ENCODE measurements at regions not wholly inside any gene's neighbourhood (a gene's known extent, or its start where the extent isn't known, plus 50 kb on each side); places are given as distances from the start of the nearest gene placed in this dataset.
A peak's percentile ranks its signal among the peaks of the same experiment; 100 is the strongest.
"Not testable (repeated sequence)": the region's sequence is repeated elsewhere in the genome, so short reads cannot be mapped to it uniquely, and the experiment has no call there.

DNA sequence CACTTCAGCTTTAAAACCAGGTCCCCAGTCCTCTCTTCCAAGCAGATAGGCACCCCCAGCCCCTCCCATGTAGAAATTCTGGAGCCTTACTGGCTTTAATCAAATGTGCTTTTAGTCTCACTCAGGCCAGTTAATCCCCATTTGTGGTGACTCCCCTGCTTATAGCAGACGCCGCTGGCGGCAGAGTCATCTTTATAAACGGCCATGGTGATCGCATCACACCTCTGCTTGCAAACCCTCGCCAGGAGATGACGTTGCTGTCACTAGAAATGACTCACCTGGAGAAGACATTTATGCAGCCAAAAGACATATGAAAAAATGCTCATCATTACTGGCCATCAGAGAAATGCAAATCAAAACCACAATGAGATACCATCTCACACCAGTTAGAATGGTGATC lies 369.3 kb downstream of the VRK1 start:
- no peaks in the 10 kb centered on the region for H3K36me3 ChIP-seq (ENCODE audit: control insufficient read depth, insufficient read depth, low read length)
- TF ChIP-seq, protein P1, sequence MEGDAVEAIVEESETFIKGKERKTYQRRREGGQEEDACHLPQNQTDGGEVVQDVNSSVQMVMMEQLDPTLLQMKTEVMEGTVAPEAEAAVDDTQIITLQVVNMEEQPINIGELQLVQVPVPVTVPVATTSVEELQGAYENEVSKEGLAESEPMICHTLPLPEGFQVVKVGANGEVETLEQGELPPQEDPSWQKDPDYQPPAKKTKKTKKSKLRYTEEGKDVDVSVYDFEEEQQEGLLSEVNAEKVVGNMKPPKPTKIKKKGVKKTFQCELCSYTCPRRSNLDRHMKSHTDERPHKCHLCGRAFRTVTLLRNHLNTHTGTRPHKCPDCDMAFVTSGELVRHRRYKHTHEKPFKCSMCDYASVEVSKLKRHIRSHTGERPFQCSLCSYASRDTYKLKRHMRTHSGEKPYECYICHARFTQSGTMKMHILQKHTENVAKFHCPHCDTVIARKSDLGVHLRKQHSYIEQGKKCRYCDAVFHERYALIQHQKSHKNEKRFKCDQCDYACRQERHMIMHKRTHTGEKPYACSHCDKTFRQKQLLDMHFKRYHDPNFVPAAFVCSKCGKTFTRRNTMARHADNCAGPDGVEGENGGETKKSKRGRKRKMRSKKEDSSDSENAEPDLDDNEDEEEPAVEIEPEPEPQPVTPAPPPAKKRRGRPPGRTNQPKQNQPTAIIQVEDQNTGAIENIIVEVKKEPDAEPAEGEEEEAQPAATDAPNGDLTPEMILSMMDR (IDR thresholded peaks at IDR 0.05; ENCODE audit: insufficient read depth, low read length, poor library complexity, severe bottlenecking): no peak
- H3K27me3 ChIP-seq (replicated peaks; ENCODE audit: control insufficient read depth, insufficient read depth, low read length): no peaks in the 10 kb centered on the region
- DNase-seq (ENCODE audit: extremely low read depth, insufficient read length): no peak
- H3K4me3 ChIP-seq (replicated peaks; ENCODE audit: low read depth, low read length): no peak overlapping the region

DNA sequence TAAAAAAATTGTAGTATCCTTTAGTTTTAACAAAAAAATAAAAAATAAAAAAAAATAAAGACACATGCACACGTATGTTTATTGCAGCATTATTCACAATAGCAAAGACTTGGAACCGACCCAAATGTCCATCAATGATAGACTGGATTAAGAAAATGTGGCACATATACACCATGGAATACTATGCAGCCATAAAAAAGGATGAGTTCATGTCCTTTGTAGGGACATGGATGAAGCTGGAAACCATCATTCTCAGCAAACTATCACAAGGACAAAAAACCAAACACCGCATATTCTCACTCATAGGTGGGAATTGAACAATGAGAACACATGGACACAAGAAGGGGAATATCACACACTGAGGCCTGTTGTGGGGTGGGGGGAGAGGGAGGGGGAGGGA lies 370.4 kb downstream of the VRK1 start:
- not testable (repeated sequence) for H3K27me3 ChIP-seq (replicated peaks; ENCODE audit: control insufficient read depth, insufficient read depth, low read length); DNase-seq (ENCODE audit: extremely low read depth, insufficient read length); H3K4me3 ChIP-seq (replicated peaks; ENCODE audit: low read depth, low read length); H3K36me3 ChIP-seq (ENCODE audit: control insufficient read depth, insufficient read depth, low read length)

DNA sequence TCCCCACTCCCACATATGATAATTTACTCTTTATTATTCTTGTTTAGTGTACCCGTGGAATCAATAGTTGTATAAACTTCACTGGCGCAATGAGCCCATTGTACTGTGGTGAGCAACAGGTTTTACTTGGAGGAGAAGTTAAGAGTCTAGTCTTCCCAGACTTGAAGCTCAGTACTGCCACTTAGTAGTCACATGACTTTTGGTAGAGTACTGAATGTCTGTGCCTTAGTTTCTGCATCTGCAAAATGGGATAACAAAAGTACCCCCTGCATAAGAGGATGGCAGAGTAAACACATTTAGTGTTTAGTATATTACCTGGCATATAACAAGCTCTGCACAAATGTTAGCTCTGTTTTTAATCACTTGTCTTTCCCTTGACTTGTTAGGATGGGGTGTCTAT lies 375.5 kb downstream of the VRK1 start:
- Histone ChIP-seq H3K27me3 (replicated peaks; ENCODE audit: control insufficient read depth, insufficient read depth, low read length) (no peaks in the 10 kb centered on the region), H3K4me3 (replicated peaks; ENCODE audit: low read depth, low read length) (no peak overlapping the region), H3K36me3 (ENCODE audit: control insufficient read depth, insufficient read depth, low read length) (no peaks in the 10 kb centered on the region)
- DNase-seq (ENCODE audit: extremely low read depth, insufficient read length): no peak
- TF ChIP-seq, protein P1 (IDR thresholded peaks at IDR 0.05; ENCODE audit: insufficient read depth, low read length, poor library complexity, severe bottlenecking): no peak

DNA sequence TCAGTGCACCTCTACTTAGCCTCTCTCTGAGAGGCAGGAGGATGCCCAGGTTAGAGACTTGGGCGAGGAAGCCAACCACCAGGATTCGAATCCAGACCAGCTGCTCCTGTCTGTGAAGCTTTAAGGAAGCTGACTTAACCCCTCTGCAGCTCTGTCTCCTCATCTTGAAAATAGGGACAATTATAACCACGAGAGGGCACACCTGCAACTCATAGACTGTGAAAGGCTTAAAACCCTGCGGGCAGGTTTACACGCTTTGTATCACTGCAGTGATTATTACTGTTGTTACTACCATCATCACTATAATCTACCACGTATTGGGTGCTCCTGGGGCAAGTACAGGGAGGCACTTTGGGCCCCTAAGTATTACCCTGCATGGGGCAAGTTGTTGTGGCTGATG lies 379.8 kb downstream of the VRK1 start:
- TF ChIP-seq, protein P1 (IDR thresholded peaks at IDR 0.05; ENCODE audit: insufficient read depth, low read length, poor library complexity, severe bottlenecking): peak; percentile 35
- Histone ChIP-seq H3K36me3 (ENCODE audit: control insufficient read depth, insufficient read depth, low read length) (no peaks in the 10 kb centered on the region), H3K27me3 (replicated peaks; ENCODE audit: control insufficient read depth, insufficient read depth, low read length) (no peaks in the 10 kb centered on the region), H3K4me3 (replicated peaks; ENCODE audit: low read depth, low read length) (no peak overlapping the region)
- DNase-seq (ENCODE audit: extremely low read depth, insufficient read length): no peak

DNA sequence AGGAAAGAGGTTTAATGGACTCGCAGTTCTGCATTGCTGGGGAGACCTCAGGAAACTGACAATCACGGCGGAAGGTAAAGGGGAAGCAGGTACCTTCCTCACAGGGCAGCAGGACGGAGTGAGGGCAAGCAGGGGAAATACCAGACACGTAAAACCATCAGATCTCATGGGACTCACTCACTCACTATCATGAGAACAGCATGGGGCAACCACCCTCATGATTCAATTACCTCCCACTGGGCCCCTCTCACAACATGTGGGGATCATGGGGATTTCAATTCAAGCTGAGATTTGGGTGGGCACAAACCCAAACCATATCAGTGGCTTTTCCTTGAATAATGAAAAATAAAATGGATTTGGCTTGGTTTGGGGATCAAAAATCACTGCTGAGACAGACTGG lies 380.5 kb downstream of the VRK1 start:
- Histone ChIP-seq H3K36me3 (ENCODE audit: control insufficient read depth, insufficient read depth, low read length) (no peaks in the 10 kb centered on the region), H3K27me3 (replicated peaks; ENCODE audit: control insufficient read depth, insufficient read depth, low read length) (no peaks in the 10 kb centered on the region), H3K4me3 (replicated peaks; ENCODE audit: low read depth, low read length) (no peak overlapping the region)
- TF ChIP-seq, protein P1 (IDR thresholded peaks at IDR 0.05; ENCODE audit: insufficient read depth, low read length, poor library complexity, severe bottlenecking): no peak
- DNase-seq (ENCODE audit: extremely low read depth, insufficient read length): no peak

DNA sequence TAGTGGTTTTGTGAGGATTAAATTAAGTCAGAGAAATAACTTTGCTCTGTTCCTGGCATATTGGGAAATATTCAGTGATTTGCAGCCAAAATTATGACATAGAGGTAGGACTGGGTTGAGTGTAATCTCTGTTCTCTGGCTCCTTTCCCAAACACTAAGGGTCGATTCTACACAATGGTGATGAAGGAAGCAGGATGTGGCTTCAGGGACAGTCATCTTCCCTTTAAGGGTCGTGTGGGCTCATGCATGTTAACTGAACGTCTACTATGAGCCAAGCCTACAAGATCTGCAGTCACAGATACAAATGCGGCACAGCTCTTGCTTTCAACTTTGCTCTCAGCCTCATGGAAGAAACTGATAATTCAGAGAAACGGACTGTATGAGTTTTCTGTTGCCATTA lies 381.6 kb downstream of the VRK1 start:
- H3K36me3 ChIP-seq (ENCODE audit: control insufficient read depth, insufficient read depth, low read length): no peaks in the 10 kb centered on the region
- H3K27me3 ChIP-seq (replicated peaks; ENCODE audit: control insufficient read depth, insufficient read depth, low read length): no peaks in the 10 kb centered on the region
- no peak for DNase-seq (ENCODE audit: extremely low read depth, insufficient read length)
- TF ChIP-seq, protein P1 (IDR thresholded peaks at IDR 0.05; ENCODE audit: insufficient read depth, low read length, poor library complexity, severe bottlenecking): no peak
- no peak overlapping the region for H3K4me3 ChIP-seq (replicated peaks; ENCODE audit: low read depth, low read length)

Measured in GM06990 (cell line).